T-helper 1 cell (primary cell): ENCODE measurements at regions not wholly inside any gene's neighbourhood (a gene's known extent, or its start where the extent isn't known, plus 50 kb on each side); places are given as distances from the start of the nearest gene placed in this dataset.

ENCODE experiments used
- DNase-seq, 5 donors: peaks; one replicate each; pipeline ENCODE4 v3.0.0-alpha.2; 2012 to 2020

- DNase-seq: no peak
These were observed 87.8 kb upstream of the NRIP1 start for GRCh38 chr21:15152591-15152990.

DNA sequence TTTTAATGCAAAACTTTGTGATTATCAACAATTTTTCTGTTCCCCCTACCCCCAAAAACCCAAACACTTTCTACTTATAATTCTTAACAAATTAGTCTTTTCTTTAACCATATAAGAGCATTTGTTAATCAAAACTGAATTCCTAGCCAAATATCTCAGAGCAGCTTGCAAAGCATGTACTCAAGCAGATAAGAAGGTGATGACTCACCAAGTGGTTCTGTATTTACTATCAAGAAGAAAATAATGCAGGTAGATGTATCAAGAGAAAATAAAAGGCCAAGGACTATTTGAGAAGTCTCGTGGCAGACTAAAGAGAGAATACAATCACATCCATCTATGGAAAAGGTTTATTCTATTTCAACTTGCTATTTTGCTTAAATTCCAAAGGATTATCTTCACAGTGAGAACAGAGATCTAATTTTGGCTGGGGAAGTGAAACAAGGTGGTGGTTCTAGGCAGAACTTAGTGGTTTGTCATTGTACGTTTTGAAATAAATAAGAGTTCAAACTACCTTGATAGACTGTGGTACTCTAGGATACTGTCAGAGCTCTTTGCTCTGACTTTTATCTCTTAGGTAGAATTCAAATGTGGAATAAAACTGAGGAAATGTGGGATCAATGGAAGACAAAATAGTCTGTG is 94.7 kb upstream of the NRIP1 start:
- DNase-seq: no peak

GRCh38 chr21:15160136-15160535 is 95.3 kb upstream of the NRIP1 start:
- no peak for DNase-seq

DNA sequence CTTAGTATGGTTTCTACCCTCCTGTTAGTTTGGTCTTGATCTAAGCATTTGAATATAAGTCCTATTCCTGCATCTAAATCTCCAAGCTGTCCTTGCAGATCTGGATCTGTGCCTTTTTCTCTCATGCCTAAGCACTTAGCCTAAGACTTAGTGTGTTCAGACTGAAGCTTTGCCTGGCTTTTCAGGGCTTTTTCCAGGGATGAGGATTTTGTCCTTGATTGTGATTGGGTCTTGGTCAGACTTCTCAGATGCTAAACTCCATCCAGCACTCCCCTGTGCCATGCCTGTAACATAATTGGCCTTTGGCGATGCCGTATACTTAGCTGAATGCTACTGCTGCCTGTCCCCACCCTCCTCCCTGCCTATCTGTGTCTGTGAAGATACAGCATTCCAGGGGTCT is 98.1 kb upstream of the NRIP1 start:
- no peak for DNase-seq

GRCh38 chr21:15164273-15164672 is 99.5 kb upstream of the NRIP1 start:
- DNase-seq: no peak

DNA sequence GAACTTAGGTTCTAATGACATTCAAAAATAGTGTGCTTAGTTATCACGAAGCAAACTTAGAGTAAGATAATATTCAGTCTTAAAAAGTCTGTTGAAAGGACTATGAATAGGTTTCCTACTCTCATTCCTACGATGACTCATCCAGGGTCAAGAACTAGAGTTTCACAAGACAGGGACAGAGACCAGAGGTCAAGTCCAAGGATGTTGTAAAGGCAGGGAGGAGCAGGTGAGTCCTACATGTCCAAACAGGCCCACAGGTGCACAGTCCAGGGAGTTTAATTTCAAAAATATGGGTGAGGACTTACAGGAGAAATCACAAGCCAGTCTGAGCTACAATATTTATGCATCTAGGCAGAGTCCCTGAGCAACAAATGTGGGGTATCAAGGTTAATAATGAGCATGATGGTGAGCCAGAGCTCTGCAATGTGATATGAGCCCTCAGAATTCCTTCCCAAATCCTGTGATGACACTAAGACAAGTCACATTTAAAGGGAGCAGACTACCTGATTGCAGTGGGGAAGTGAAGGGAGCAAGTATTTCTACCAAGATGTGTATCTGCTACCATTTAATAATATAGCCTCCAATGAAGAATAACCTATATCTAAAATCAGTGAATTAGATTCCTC is 100.0 kb upstream of the NRIP1 start:
- DNase-seq: no peak

DNA sequence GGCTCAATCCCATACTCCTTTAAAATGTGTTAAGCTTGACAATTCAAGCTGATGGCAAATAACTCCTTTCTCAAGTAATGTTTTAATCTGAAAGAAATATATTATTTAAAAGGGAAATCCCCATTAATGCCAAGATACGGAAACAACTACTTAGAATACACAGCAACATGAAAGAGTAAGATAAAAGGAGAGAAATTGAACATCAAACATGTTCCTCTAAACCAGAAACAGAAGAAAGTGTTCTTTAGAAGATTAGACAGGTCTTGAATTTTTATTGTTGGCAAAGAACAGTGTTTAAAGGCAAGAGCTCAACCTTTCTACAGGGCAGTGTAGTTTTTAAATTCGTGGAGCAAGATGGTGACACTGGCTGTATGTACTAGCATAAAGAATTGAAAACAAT is 105.8 kb upstream of the NRIP1 start:
- DNase-seq: no peak

GRCh38 chr21:15171546-15171945 is 106.7 kb upstream of the NRIP1 start:
- no peak for DNase-seq

- DNase-seq: no peak
These were observed 108.2 kb upstream of the NRIP1 start for GRCh38 chr21:15172963-15173362.

- DNase-seq: no peak
These were observed 110.1 kb upstream of the NRIP1 start for GRCh38 chr21:15174923-15175322.

DNA sequence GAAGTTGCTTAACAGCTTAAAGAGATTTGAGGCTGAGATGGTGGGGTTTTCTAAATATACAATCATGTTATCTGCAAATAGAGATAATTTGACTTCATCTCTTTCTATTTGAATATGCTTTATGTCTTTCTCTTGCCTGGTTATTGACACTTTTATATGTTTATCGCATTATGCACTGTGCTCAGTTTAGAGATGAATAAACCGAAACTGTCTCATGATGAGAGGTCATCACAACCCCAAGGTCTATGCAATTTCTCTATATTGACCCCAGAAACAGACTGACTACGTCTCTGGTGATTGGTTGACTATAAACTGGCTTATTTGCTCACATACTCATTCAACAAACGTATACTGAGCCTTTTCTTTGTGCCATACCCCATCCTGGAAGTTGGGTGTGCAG is 117.9 kb upstream of the NRIP1 start:
- no peak for DNase-seq

- no peak for DNase-seq
These were observed 119.0 kb upstream of the NRIP1 start for GRCh38 chr21:15183813-15184257.

GRCh38 chr21:15190412-15190811 is 125.6 kb upstream of the NRIP1 start:
- no peak for DNase-seq

DNA sequence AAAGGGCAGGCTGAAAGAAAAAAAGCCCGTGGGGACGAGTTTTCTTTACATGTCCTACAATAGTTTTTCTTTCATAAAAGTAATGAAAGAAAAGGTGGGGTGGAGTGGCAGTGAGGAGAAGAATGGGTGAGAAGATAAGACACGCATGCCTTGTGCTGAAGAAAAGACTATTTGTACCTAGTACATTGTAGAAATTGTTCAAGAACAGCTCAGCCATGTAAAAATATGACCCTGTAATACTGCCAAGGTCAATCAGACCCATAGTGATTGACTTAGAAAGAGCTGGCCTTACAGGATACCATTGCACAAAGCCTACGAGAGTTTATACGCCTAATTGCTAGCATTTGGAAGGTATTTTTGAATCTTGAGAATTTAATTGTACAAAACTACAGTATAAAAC is 126.0 kb upstream of the NRIP1 start:
- no peak for DNase-seq

DNA sequence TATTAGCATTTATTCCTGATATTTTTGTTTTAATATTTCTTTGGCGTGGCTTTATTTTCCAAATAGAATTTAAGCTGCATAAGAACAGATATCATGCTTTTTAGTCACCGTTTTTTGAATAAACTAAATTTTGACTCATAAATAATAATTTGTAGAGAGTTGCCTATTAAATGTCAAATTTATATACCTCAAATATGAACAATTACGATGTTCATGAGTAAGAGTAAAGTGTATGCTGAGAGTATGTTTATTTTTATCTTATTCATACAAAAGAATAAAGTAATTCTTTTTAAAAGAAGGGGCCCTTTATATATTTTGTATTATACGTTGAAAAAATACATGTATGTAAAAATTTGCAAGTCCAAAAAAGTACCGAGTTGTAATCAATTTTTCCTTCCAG is 126.5 kb upstream of the NRIP1 start:
- DNase-seq: no peak

DNA sequence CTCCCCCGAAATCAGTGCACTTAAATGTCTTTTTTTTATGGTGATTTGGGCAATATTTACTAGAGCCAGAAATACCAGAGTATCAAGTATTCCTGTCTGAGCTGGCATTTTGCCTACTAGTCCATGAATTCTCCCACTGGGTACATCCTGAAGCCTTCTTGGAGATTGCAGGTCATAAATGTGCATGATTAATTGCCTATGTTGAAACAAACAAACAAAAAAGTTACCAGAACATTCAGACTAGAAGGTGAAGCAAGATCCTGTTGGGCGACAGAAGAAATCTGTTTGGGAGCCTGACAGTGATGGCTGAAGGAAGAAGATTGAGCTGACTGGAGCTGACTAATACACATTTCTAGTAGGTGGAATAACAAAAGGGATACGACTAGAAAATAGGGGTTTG is 127.4 kb upstream of the NRIP1 start:
- DNase-seq: no peak

GRCh38 chr21:15193937-15194336 is 129.1 kb upstream of the NRIP1 start:
- no peak for DNase-seq

- DNase-seq: no peak
These were observed 130.3 kb upstream of the NRIP1 start for GRCh38 chr21:15195104-15195503.

- no peak for DNase-seq
These were observed 131.0 kb upstream of the NRIP1 start for GRCh38 chr21:15195768-15196167.

DNA sequence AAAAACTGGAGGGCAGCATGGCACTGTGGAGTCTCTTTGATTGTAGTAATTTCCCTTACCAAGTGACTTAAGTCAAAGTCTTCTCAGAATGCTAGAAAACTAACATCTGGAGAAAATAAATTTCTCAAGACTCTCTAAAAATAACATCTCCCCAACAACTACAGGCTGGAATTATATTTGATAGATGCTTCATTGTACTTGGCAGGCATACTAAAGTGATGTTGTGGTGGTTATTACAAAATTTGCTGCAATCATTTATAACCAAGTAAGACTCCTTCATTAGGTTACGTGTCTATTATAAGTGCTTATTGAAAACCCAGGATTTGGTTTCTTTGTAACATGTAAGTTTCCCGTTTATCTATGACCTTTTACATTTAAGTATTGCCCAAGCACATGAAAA is 132.9 kb upstream of the NRIP1 start:
- no peak for DNase-seq

- no peak for DNase-seq
These were observed 134.9 kb upstream of the NRIP1 start for GRCh38 chr21:15199414-15200383.

DNA sequence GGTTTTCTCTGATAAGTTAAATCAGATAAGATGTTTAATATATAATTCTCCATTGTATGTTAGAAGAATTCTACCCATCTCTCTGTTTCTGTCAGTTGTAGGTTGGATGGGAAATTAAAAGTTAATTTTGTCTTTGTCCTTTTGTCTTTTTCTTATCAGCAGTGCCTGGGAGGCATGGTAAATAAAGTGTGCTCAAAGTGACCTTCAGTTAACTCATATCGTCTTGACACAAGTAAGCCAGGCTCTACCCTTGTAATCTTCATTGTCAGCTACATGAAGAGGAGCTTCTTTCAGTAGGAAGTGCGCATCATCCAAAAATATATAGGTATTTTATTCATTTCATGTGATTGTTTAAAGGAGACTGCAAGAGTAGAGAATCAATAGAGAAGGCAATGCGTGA is 138.9 kb upstream of the NRIP1 start:
- DNase-seq: no peak

- no peak for DNase-seq
These were observed 139.6 kb upstream of the NRIP1 start for GRCh38 chr21:15204140-15204969.
